GM03348 (cell line): ENCODE measurements at regions not wholly inside any gene's neighbourhood (a gene's known extent, or its start where the extent isn't known, plus 50 kb on each side); places are given as distances from the start of the nearest gene placed in this dataset.

Experiments
- DNase-seq: peaks from one replicate; pipeline ENCODE4 v3.0.0; 2012; ENCODE audit warnings: low spot score

DNA sequence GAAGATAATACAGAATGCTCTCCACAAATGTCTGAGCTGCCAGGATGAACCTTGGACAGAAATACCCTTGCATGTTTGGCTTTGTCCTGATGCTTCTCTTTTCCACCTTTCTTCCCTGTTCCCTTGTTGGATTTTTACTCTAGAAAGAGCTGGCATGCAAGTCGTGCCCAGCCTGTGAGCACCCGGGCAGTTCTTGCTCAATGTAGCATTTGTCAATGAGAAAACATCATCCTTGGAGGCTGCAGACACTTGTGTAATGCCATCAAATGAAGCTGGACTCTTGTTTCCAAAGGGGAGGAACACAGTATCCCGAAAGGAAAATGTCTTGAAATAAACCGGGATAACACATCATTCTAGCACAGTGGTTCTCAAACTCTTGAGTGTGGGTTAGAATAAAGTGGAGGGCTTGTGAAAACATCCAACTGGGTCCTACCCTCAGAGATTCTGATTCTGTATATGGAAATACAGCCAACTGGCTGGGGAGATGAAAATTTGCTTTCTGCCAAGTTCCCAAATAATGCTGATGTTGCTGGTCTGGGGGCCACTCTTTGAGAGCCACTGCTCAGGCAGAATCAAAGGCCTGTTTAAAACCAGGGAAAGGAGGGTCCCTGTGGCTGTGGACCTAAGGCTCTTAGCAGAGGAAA, 237.2 kb downstream of the SPATA18 start:
- DNase-seq: no peak

DNA sequence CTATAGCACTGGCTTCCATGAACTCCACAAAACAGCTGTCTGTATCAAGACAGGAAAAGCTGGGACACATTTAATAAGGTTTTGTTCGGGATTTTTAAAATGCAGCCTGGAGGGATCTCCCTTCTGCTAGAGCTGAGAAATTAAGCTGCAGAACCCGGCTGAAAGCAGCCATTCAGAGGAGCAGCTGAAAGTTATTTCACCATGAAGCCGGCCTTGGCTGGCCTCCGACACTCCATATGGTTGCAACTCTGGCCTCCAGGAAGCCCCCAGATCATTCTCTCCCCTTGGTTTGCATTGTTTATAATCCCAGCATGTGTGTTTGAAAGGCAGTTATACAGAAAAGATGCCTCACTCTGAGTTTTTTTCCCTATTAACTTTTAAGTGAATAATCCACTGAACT, 239.4 kb downstream of the SPATA18 start:
- DNase-seq: no peak

DNA sequence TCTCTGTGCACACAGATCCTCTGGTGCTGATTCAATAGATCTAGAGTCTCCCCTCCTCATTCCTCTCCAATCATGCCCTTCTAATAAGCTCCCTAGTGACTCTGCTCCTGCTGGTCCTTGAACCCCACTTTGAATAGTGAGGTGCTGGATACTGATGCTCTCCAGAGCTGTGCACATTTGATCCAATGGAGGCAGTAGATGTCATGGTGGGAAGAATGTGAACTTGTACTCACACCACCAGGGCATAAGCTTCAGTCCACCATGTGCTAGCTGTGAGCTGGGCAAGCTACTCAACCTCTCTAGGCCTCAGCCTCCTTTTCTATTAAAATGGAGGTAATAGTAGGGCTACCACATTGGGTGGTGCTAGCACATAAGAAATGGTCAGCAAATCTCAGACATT, 241.1 kb downstream of the SPATA18 start:
- no peak for DNase-seq

DNA sequence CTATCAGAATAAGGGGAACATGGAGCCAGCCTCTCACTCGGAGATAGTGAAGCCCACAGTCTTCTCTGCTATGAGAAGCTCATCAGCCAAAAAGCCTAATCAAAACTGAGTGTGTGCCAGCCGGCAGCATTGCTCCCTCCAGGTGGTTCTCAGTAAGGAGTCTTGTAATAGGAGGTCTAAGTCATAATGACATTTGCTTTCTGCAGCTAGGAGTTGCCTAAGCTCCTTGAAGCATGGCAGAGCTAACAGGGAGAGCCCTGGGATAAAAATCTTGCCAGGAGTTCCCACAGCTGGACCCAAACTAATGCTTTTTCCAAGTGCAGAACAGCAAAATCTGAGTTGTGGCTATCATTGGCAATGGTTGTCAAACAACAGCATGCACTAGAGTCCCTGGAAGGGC, 245.2 kb downstream of the SPATA18 start:
- no peak for DNase-seq

DNA sequence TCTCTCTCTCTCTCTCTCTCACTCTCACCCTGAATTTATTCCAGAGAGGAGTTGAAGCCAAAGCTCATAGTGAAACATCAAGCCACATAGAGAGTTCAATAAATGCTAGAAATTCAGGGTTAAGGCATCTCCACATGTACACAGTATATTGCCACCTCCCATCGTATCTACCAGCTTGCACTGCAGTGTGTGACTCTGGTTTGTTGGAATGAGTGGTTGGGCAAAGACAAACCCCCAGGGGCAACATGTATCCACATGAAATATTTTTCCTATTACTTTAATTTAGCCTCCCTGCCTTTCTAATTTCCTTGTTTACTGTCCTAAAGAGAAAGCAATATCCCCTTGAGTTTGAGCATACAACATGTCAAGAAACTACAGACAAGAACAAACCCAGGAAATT, 247.3 kb downstream of the SPATA18 start:
- DNase-seq: no peak

DNA sequence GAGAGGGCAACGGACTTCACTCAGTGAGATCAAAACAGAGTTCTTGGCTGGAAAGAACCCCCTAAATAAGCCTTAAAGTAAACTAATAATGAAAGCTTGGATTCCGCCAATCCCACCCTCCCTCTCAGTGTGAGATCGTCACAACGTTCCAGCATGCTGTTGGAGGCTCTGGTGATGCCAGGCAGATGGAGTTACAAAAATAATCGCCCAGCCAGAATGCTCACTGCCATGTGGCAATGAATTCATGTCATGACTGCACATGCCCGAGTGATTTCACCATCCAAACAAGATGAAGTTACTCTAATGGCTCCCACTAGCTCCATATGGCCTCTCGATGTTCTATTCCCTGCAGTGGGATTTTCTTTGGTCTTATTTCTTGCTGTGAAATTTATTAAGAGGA, 248.0 kb downstream of the SPATA18 start:
- DNase-seq: no peak

DNA sequence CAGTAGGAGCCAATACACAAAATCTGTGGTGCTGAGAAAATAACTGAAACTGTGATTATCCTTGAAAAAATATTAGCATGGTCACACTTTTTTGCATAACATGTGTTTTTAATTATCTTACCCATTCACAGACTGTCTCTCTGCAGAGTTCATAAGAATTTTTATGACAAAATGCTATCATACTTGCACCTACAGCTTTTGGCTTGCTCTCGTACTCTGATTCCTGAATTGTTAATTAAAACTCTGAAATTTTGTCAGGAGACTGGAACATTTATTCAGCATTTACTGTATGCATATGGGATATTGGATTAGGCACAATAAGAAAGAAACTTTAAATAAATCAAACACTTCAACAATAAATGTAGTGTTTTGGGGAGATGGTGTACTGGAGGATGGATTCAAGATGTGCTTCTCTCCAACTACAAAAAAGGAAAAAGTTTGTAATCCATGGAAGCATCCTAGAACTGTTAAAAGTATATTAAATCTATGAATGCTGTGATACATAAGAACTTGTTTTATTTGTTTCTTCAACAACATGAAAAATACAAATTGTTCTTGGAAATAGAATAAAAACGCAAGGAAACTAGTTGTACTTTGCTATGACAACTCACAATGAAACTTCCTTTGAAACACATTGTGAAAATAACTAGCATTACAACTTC, 260.5 kb downstream of the SPATA18 start:
- DNase-seq: no peak

DNA sequence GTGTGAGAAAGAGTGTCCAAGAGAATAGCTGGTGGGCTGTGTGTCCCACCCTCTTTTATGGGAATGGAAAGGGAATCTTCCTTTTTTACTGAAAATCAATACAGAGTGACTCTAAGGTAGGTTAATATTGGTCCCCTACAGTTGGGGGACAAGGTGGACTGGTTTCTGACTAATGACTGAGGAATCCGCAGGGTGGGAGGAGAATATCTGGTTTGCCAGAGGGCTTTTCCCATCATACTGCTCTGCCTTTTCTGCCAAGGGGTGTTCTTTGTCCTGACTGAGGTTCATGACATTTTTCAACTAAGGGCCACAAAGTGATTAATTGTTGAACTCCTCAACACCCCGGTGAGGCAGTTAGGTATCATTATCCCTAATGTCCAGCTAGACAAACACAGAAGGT, 261.6 kb downstream of the SPATA18 start:
- no peak for DNase-seq

DNA sequence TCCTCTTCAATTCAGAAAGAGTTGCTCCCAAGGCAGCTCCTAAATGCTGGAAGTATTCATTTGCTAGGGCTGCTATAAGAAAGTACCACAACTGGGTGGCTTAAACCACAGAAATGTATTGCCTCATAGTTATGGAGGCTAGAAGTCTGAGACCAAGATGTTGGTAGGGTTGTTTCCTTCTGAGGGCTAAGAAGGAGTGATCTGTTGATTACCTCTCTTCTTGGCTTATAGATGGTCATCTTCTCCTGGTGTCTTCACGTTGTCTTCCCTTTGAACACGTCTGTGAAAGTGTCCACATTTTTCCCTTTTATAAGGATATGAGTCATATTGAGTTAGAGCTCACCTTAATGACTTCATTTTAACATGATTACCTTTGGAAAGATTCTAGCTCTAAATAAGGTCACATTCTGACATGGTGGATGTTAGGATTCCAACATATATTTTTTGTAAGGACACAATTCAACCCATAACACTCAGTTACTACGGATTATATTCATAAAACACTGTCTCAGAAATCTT, 266.3 kb downstream of the SPATA18 start:
- no peak for DNase-seq

DNA sequence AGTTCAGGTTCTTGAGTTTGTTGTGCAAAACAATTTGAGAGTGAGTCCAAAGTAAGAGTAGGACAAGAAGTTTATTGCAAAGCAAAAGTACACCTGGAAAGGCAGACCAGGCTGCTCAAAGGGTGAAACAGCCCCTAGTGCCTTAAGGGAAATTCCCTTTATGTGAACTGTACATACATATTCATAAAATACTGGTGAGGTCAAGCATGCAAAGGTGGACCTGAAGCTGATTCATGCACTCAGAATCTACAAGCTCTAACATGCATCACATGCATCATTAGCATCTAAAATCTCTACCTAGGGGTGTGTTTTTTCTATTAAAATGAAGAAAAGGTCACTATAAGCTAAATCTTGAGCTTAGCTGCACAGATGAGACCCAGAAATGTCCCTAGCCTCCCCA, 266.9 kb downstream of the SPATA18 start:
- no peak for DNase-seq

DNA sequence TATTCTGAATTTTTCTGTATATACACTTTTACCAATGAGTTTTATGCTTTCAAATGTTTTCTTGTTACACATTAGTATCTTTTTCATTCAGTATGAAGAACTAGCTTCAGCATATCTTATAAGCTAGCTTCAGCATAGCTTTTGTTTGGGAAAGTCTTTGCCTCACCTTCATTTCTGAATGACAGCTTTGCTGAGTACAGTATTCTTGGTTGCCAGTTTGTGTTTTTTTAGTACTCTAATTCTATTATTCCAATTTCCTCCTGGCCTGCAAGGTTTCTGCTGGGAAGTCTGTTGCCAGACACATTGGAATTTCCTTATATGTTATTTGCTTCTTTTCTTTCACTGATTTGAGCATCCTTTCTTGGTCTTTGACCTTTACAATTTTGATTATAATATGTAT, 278.8 kb downstream of the SPATA18 start:
- no peak for DNase-seq

DNA sequence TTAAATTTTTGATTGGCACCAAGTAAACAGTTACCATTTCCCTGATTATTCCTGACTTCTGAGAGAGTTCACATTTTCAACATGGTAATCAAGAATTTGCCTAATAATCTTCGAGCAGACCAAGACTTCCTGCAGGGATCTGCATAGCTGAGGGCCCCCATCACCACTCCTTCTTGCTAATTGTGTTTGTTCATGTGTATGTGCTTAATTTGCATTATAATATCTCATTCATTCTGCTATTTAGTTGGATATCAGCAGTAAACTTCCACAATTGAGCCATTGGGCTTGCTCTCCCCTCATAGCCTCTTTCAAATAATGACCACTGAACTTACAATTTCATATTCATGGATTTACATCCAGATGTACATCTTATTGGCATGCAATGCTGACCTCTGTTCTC, 292.5 kb downstream of the SPATA18 start:
- DNase-seq: no peak

DNA sequence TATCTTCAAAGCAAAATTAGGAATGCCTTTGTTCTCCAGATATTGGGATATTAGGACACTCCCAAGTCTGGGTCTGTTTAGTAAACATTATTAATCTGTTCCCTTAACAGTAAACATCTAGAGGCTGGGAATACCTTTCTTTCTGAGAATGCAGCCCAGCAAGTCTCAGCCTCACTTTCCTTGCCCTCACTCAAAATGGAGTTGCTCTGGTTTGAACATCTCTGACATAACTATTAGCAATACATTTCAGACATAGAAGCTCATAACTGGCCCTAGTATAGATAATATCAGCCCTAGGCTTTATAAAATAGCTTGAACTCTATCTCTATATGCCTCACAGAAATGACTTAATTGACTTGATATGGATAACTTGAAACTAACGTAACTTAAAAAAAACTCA, 299.8 kb downstream of the SPATA18 start:
- no peak for DNase-seq

DNA sequence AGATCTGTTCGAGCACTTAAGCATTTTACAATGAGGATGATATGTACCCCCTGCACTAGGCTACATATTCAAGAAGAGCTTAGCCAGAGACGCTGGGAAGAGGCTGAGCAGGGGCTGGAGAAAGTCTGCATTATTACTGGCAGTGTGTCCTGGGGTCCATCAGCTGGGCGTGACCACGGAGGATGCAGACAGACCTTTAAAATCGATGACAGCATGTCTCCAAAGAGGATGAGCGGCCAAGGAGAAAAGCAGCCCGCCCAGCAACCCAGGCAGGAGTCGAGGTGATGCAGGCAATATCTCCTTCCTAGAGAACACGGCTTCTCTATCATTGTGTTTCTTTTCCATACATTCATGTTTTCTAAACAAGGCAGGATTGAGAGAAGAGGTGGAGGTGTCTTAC, 300.7 kb downstream of the USP46 start:
- no peak for DNase-seq

DNA sequence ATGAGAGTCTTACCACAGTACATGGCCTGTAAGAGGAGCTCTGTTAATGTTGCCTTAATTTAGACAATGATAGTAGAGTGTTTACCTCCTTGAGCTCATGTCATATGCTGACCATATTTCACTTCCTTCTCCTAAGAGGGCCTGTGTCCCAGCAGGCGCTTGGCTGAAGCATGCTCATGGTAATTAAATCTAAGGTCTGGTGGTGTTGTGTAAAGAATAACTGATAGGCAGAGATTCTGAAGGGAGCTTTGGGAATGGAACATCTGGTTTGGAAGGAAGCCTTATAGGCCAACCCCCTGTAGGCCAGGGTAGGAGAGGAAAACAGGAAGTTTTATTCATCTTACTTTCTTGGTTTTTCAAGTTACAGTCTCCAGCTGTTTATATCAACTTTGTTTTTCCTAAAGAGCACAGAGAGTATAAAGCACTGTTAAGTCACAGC, 300.2 kb downstream of the USP46 start:
- DNase-seq: no peak

DNA sequence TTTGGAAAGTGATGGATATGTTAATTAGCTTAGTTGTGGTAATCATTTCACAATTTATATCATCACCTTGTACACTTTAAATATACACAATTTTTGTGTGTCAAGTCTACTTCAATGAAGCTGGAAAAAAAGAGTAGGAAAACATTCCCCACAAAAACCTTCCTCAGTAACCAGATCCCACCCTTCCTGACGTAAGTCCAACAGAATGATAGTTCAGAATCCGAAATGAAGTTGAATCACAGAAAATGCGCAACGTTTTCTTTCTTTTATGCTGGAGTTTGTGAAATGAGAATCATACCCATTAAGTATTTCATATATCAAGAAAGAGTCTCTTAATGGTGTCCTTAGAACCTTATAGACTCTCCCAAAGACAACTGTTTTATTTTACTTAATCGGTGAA, 292.9 kb downstream of the USP46 start:
- no peak for DNase-seq

DNA sequence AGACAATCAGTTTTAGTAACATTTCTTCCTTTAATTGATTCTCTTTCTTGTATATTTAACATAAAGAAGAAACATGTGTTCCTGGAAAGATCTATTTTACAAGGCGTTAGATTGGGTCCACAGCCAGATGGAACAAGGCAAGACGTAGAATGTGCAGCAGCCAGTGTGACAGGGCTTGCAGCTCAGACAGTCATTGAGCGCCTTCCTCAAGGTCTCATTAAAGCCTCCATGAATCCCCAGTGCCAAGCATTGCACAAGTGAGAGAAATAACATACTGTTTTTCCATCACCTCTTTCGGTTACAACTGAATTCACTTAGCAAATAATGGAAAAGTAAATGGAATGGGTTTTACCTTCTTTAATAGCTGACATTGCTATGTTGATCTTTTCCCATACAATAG, 292.5 kb downstream of the USP46 start:
- no peak for DNase-seq

DNA sequence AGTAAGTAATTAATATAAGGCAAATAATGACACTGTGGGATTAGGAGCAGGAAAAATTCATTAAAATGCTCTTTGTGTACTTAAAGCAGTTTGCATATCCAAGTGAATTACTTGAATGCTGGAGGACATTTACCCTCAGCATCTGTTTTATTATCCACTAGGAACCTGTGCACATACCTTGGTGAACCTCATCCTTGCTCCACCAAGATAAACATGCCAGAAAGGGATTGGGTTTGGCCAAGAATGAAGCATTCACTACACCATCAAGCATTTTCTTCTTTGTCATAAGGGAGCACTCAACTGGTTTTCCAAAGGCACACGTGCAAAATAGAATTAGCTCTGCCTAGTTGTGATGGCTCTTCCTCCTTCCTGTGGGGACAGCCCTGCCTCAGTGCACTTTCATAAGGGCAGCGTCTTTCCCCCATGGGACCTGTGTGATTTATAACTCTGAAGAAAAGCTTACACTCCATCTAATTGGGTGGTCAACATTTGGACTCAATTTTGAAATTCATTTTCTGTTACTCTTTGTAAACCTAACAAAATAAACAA, 291.7 kb downstream of the USP46 start:
- no peak for DNase-seq

DNA sequence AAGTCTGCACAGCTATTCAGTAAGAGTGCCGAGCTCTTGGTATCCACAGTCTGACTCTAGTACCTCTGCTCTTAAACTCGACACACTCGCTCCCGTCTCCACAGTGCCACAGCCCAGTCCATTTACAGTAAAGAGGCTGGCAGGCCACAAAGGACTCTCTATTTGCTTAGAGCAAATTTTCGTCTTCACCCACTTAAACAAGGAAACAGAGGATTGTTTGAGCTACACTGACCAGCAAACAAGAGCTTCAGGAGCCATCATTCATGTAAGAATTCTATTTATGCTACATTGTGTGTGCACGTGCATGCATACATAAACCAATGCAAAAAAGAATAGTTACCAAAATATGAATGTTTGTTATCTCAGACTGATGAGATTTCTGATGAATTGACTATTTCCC, 290.2 kb downstream of the USP46 start:
- no peak for DNase-seq

DNA sequence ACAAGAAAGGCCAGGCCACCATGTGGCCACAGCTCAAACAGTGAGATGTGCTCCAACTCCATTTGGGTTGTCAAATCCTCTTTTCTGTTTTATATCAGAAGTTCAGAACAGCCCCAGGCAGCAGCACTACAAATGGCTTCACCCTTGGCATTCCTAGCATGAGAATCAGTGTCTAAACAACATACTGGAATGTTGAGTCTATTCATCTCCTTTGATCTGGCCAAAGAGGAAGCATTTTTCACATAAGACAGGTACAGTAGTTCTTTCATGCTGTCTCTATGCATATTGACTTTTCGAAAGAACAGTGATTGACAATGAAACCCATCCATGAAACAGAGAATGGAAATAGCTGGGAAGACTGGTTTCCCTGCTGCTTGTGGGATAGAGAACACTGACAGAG, 289.5 kb downstream of the USP46 start:
- no peak for DNase-seq

DNA sequence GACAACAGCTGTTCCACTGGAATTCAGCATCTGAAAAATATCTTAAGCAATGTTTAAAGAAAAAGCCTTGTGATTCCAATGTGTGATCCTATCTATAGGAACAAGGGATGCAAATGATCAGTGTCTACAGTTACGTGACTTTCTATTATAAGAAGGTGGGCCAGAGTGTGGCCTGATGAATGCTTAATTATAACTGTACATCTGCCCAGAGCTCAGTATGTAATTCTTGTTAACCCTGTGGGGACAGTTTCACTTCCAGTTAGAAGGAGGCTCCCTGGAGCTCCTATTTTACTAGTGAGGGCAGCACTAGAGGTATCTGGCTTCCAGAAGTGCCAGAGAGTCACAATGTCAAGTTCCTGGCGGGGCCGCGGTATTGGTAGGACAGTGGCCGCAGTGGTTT, 288.5 kb downstream of the USP46 start:
- no peak for DNase-seq

DNA sequence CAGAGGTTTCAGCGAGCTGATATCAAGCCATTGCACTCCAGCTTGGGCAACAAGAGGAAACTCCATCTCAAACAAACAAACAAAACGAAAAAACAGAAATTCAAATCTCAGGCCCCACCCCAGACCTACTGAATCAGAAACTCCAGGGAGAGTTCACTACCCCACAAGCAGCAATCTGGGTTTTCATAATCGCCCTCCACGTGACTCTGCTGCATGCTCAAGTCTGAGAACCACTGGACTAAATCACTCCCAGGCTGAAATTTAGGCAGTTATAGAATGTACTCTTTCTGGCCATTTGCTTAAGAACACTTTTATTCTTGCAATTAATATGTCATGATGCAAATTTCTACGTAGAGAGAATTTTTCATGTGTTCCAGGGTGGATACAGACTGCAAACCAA, 287.3 kb downstream of the USP46 start:
- no peak for DNase-seq

DNA sequence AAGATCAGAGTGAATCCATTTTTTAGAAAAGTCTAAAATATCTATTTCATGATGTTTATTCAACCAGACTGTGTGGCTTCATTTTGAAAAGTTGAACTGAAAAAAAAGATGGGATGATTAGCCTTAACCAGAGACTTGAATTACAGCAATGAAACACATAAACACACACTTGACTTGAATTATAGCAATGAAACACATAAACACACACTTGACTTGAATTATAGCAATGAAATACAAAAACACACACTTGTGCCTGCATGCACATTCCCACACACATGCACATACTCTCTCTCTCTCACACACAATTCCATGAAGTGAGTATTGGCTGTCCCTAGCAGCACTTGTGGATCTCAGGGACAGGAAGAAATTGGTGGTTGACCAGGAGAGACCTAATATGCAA, 286.8 kb downstream of the USP46 start:
- DNase-seq: no peak

DNA sequence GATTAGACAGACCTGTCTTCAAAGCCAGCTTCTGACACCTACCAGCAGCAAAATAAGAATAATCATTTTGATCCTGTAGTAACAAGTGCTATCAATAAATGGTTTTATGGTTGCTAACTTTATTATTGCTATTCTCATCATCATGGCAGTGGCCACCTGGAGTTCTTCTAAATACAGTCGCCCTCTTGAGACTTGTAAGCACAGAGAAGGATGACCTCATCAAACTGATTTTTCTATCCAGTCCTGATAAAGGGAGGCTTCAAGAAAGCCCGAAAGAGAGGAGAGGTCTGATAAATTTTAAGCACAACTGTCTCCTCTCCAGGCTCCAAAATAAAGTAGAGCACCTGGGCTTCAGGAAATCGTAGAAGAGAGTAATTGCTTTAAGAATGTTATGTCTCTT, 286.4 kb downstream of the USP46 start:
- DNase-seq: no peak
